Endothelial cell (in vitro differentiated cells): ENCODE measurements at regions not wholly inside any gene's neighbourhood (a gene's known extent, or its start where the extent isn't known, plus 50 kb on each side); places are given as distances from the start of the nearest gene placed in this dataset.

Source experiments
- DNase-seq: peaks from one replicate; pipeline ENCODE4 v3.0.0; 2021; ENCODE audit warnings: low spot score
- H3K27ac Mint-ChIP-seq: one replicate; pipeline ENCODE4 v1.8.0; 2021; ENCODE audit warnings: mixed read lengths, inconsistent platforms; ENCODE audit not compliant: unreplicated experiment
- H3K27me3 Mint-ChIP-seq: one replicate; pipeline ENCODE4 v1.8.0; 2021; ENCODE audit warnings: mild to moderate bottlenecking, moderate library complexity, mixed read lengths, inconsistent platforms; ENCODE audit not compliant: unreplicated experiment
- H3K36me3 Mint-ChIP-seq: one replicate; pipeline ENCODE4 v1.8.0; 2021; ENCODE audit warnings: mild to moderate bottlenecking, low read depth, mixed read lengths, inconsistent platforms; ENCODE audit not compliant: unreplicated experiment
- H3K4me1 Mint-ChIP-seq: one replicate; pipeline ENCODE4 v1.8.0; 2021; ENCODE audit warnings: mild to moderate bottlenecking, mixed read lengths, inconsistent platforms; ENCODE audit not compliant: unreplicated experiment
- H3K4me3 Mint-ChIP-seq: one replicate; pipeline ENCODE4 v1.8.0; 2021; ENCODE audit warnings: mild to moderate bottlenecking, mixed read lengths, inconsistent platforms; ENCODE audit not compliant: unreplicated experiment
- H3K9me3 Mint-ChIP-seq: one replicate; pipeline ENCODE4 v1.8.0; 2021; ENCODE audit warnings: mixed read lengths, inconsistent platforms; ENCODE audit not compliant: unreplicated experiment
- CTCF ChIP-seq: fragments of 200-600 bp; sonication (generic); IDR thresholded peaks from one replicate; pipeline ENCODE4 v1.5.0; 2021; ENCODE audit warnings: antibody characterized with exemption; ENCODE audit not compliant: unreplicated experiment

GRCh38 chr7:155868955-155869783 is 56.9 kb upstream of the SHH start:
- Mint-ChIP-seq H3K27ac (no peak overlapping the region), H3K9me3 (no peaks in the 10 kb centered on the region), H3K27me3 (peaks cover 2% of the 10 kb centered on the region), H3K4me3 (no peak overlapping the region), H3K4me1 (no peaks in the 10 kb centered on the region), H3K36me3 (no peaks in the 10 kb centered on the region)
- no peak for DNase-seq
- TF ChIP-seq CTCF = no peak

GRCh38 chr7:155867734-155868400 is 55.6 kb upstream of the SHH start:
- DNase-seq = no peak

GRCh38 chr7:155867280-155867679 is 55.0 kb upstream of the SHH start:
- Mint-ChIP-seq H3K27ac (no peak overlapping the region), H3K9me3 (no peaks in the 10 kb centered on the region), H3K36me3 (no peaks in the 10 kb centered on the region), H3K4me3 (no peak overlapping the region), H3K27me3 (peaks cover 2% of the 10 kb centered on the region), H3K4me1 (no peaks in the 10 kb centered on the region)
- TF ChIP-seq CTCF = no peak
- no peak for DNase-seq

More at GRCh38 chr7:155867734-155868400, 55.6 kb upstream of the SHH start:
- no peaks in the 10 kb centered on the region for H3K9me3 Mint-ChIP-seq
- no peaks in the 10 kb centered on the region for H3K36me3 Mint-ChIP-seq
- no peak overlapping the region for H3K27ac Mint-ChIP-seq
- no peak for TF ChIP-seq CTCF
- H3K27me3 Mint-ChIP-seq = peaks cover 2% of the 10 kb centered on the region
- no peaks in the 10 kb centered on the region for H3K4me1 Mint-ChIP-seq
- no peak overlapping the region for H3K4me3 Mint-ChIP-seq

GRCh38 chr7:155865830-155866525 is 53.7 kb upstream of the SHH start:
- no peaks in the 10 kb centered on the region for H3K36me3 Mint-ChIP-seq
- no peaks in the 10 kb centered on the region for H3K9me3 Mint-ChIP-seq
- no peak overlapping the region for H3K27ac Mint-ChIP-seq
- H3K27me3 Mint-ChIP-seq = peaks cover 2% of the 10 kb centered on the region
- H3K4me3 Mint-ChIP-seq = no peak overlapping the region
- no peak for TF ChIP-seq CTCF
- DNase-seq = no peak
- no peaks in the 10 kb centered on the region for H3K4me1 Mint-ChIP-seq
